HG02884 (cell line): ENCODE measurements at regions not wholly inside any gene's neighbourhood (a gene's known extent, or its start where the extent isn't known, plus 50 kb on each side); places are given as distances from the start of the nearest gene placed in this dataset.
"Not testable (repeated sequence)": the region's sequence is repeated elsewhere in the genome, so short reads cannot be mapped to it uniquely, and the experiment has no call there.

Experiments used
- ATAC-seq: cut with Tn5 transposase; IDR thresholded peaks from one replicate; pipeline ENCODE4 v1.9.1; 2021; ENCODE audit warnings: mild to moderate bottlenecking, moderate library complexity; ENCODE audit not compliant: unreplicated experiment

- no peak for ATAC-seq
Measured at GRCh38 chr20:12717061-12717460, 291.7 kb upstream of the SPTLC3 start.

DNA sequence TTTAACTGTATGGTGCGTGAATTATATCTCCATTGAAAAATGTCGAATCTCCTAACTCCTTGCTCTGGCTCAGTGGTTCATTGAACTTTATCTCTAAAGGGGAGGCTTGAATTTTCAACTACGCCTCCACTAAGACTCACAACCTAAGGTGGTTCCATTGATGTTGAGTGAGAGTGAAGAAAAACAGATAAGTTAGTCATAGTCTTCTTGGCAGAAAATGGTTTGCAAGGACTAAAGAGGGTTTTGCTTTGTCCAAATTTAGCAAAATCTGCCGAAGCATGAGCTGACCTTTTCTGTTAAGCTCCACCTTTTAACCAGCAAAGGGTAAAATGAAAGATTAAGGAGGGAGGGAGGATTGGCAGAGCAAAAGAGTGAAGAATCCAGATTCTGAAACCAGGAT lies 290.2 kb upstream of the SPTLC3 start:
- ATAC-seq, result no peak

DNA sequence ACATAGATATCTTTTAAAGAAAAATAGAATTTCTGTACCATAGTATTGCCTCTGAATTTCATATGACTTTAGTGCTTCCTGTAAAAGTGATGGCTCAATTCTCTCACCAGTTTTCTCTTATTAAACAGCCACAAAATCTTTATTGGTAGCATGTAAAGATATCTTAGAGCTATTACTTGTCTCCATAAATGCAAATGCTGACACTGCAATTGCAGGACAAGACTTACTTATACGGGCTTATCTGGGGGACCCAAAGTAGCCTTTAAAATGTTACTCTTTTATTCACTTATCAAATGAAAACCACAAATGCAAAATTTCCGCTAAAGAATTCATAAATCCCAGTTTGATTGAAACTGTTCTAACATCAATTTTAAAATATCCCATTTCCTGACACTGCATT lies 287.1 kb upstream of the SPTLC3 start:
- no peak for ATAC-seq

DNA sequence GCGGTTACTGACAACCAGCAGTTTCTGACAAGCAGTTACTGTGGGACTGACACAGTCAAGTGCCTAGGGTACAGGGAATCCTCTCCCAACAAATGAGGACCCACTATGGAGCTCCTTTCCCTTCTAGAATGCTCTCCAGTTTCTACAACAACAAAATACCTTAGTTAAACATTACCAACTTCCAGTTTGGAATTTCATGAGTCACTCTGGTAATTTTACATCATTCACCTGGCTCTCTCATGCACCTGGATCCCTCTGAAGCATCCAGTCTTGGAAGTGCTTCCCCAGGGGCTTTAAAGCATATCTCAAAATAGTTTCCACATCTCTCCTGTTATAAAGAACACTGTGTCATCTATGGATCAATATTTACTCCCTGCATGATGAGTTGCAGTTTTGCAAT lies 286.7 kb upstream of the SPTLC3 start:
- no peak for ATAC-seq

DNA sequence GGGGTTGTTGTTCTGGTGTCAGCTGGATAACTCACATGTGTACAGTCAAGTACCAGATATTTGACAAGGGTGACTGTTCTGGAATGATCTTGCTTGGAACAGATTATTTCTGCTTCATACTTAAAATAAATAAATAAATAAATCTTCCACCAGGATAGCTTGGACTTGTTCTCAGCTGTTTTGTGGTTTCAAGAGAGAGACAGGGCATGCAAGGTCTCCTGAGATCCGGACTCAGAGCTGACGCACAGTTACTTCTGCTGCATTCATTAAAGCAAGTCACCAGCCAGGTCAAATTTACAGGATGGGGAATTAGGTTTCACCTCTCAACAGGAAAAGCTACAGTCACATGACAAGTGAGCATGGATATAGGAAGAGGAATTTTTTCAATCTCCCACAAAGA lies 285.0 kb upstream of the SPTLC3 start:
- ATAC-seq, result no peak

DNA sequence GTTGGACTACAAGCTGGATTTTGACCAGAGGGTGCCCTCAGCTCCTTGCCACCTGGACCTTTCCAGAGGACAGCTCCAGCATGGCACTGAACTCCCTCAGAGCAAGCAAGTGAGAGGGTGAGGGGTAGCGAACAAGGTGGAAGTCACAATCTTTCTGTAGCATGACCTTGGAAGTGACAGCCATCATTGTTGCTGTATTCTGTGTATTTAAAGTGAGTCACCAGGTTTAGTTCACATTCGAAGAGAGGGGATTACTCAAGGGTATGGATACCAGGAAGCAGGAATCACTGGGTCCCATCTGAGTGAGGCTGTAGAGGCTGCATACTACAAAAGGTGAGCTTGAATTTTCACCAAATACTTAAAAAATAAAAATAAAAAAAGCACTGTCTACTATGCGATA lies 280.0 kb upstream of the SPTLC3 start:
- ATAC-seq, result no peak

- ATAC-seq, result no peak
Measured at GRCh38 chr20:12729326-12729725, 279.4 kb upstream of the SPTLC3 start.

GRCh38 chr20:12733811-12734210 lies 275.0 kb upstream of the SPTLC3 start:
- no peak for ATAC-seq

DNA sequence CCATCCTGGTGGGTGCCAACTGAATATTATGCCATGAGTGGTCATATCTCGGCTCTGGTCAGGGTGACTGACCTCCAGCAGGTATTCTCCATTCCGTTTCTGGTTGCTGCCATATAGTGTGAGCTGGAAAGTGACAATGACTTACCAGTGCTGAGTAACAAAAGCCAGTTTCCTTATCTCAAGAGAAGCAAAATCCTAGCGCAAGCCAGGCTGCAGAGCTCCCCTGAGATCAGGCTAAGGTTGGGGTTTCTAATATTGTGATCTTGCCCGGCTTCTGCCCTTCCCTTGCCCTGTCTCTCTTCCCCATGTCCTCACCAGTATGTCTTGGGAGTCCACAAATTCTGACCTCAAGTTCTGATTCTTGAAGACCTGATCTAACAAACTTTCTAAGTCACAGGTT lies 271.3 kb upstream of the SPTLC3 start:
- no peak for ATAC-seq

DNA sequence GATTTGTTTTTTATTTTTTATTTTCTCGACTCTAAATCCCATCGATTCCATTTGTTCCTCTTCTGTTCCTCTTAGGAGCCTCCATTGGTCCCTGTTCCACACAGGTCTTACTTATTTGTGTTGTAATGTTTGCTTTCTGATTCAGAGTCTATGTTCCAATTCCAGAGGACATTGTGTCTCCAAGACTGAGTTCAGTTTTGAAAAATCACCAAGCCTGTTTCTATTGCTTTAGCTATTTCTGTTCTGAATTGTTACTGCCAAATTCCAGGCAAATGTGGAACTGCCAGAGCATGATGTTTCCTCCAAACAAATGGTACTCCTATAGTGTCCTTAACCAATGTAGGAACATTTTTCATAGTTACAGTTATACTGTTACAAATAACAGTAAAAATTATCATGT lies 270.9 kb upstream of the SPTLC3 start:
- no peak for ATAC-seq

DNA sequence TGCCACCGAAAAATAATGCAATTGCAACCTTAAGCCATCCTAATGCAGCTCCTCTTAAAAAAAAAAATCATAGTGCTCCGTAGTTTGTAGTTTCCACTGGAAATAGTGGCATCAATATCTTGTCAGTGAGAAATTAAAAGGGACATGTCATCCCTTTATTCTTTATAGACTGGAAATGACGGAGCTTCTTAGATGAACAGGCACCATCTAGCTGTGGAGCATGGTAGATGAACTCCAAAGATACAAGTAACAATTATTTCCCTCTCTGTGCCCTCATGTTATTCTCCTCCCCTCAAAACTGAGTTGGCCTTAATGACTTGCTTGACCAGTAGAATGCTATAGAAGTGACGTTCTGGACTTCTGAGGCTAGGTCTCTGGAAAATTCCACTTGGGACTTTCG lies 268.1 kb upstream of the SPTLC3 start:
- no peak for ATAC-seq

DNA sequence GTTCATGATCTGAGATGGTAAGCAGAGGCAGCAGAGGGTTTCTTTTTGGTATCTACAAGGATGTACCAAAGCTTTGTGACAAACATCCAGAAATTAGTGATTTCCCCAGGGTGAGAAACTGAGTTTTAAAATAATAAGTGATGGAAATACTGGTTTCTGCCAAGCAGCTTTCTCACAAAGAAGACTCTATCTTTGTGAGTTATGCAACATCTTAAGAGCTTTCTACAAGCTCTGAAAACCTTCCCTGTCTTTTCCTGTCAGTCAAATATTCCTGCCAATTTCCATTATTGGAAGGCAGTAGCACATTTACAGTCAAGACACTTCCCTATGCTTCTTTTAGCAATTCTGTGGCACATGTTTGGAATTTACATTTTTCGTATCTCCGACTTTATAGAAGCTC lies 264.7 kb upstream of the SPTLC3 start:
- no peak for ATAC-seq

- ATAC-seq, result no peak
Measured at GRCh38 chr20:12748359-12748994, 260.3 kb upstream of the SPTLC3 start.

DNA sequence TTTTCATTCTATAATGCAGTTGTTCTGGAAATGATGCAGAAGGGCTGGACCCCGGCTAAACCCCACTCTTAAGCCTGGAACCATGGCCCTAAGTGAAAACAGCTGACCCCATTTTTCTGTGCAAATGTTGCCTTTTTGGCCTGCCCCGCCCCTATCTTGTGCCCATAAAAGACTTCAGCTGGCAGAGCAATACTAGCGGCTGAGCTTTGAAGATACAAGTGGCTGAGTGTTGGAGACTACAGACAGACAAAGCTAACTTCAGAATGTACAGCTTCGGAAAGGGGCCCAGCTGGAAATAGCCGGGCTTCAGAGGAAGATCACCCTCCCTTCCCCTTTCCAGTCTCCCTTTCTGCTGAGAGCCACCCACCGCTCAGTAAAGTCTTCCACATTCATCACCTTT lies 258.6 kb upstream of the SPTLC3 start:
- no peak for ATAC-seq

DNA sequence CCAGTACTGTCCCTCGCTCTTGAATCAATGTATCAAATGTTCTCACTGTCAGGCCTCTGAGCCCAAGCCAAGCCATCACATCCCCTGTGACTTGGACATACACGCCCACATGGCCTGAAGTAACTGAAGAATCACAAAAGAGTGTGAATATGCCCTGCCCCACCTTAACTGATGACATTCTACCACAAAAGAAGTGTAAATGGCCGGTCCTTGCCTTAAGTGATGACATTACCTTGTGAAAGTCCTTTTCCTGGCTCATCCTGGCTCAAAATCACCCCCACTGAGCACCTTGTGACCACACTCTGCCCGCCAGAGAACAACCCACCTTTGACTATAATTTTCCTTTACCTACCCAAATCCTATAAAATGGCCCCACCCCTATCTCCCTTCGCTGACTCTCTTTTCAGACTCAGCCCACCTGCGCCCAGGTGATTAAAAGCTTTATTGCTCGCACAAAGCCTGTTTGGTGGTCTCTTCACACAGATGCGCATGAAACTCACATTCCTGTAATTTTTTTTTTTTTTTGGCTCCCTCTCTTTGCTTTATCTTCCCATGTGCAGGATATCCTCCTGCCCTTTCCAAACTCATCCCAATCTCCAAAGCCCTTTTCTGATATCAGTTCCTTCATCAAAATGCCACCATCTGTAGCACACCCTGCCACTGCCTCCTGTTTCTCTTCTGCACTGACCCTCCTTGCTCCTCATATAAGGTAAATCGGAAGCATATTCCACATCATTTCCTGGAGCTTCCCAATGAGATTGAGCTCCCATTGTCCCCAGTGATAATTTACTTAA lies 255.7 kb upstream of the SPTLC3 start:
- ATAC-seq, result not testable (repeated sequence)

DNA sequence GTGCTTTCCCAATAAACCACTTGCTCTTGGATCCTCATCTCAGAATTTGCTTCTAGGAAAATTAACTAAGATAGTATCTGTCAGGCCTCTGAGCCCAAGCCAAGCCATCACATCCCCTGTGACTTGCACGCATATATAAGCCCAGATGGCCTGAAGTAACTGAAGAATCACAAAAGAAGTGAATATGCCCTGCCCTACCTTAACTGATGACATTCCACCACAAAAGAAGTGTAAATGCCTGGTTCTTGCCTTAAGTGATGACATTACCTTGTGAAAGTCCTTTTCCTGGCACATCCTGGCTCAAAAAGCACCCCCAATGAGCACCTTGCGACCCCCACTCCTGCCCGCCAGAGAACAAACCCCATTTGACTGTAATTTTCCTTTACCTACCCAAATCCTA lies 255.0 kb upstream of the SPTLC3 start:
- not testable (repeated sequence) for ATAC-seq

- not testable (repeated sequence) for ATAC-seq
Measured at GRCh38 chr20:12759493-12759892, 249.3 kb upstream of the SPTLC3 start.

GRCh38 chr20:12762725-12763124 lies 246.0 kb upstream of the SPTLC3 start:
- ATAC-seq, result no peak

- ATAC-seq, result no peak
Measured at GRCh38 chr20:12763406-12763805, 245.4 kb upstream of the SPTLC3 start.

DNA sequence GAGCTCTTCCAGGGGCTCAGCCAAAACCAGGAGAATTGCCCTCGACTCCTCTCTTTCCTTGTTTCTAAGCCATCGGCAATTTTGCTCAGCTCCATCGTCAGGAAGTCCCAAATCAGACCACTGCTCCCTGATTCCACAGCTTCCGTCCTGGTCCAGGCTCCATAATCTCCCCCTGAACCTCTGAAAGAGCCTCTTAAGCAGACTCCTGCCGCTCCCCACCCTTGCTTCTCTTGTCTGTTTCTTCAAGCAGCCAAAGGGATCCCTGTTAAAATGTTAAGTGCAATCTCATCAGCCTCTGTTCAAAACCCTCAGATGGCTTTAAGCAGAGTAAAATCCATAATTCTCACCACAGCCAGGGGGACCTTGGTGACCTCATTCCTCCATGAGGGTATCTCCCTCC lies 244.7 kb upstream of the SPTLC3 start:
- ATAC-seq, result no peak

DNA sequence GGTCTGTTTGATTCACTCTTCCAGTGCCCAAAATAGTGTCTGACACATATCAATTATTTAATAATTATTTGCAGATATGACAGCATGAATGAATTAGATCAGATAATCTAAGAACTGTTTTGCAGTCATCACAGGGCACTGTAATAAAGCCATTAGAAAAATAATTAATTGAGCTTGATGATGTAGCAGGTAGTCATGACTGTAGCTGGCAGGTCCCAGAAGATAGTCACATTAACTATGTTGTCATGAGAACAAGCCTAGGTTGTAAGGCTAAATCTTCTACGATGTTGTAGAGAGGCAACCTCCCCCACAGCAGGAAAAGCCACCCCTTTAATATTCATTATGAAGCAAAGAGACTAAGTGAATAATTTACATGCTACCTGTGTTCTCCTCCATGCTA lies 243.9 kb upstream of the SPTLC3 start:
- ATAC-seq, result no peak

DNA sequence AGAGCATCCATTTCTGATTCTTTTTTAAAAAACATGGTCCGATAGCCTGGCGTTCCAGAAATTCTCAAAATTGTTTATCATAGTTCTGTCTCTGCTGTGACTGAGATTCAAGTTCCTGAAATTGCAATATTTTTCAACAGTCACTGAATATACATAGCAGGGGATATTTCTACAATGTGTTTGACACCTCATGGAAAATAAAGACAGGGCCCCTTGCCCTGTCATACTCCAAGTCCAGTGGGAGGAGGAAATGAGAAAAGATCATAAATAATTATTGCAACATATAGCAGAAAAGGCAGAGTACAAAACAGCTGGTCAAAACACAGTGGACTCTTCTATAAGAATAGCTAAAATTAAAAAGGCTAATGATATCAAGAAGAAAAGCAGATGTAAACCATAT lies 234.8 kb upstream of the SPTLC3 start:
- ATAC-seq, result no peak

- ATAC-seq, result no peak
Measured at GRCh38 chr20:12775041-12775440, 233.7 kb upstream of the SPTLC3 start.
